Stimulated activated CD4-positive, alpha-beta T cell treated with anti-CD3 and anti-CD28 coated beads, Interleukin-4, amount 100 ng/mL, for 48 hours (primary cell): ENCODE measurements at regions not wholly inside any gene's neighbourhood (a gene's known extent, or its start where the extent isn't known, plus 50 kb on each side); places are given as distances from the start of the nearest gene placed in this dataset.
"Not testable (repeated sequence)": the region's sequence is repeated elsewhere in the genome, so short reads cannot be mapped to it uniquely, and the experiment has no call there.

Experiments used
- DNase-seq, 2 donors: peaks; one replicate each; pipeline ENCODE4 v3.0.0-alpha.2; 2020; ENCODE audit warnings: low read depth in 2 of 2

DNA sequence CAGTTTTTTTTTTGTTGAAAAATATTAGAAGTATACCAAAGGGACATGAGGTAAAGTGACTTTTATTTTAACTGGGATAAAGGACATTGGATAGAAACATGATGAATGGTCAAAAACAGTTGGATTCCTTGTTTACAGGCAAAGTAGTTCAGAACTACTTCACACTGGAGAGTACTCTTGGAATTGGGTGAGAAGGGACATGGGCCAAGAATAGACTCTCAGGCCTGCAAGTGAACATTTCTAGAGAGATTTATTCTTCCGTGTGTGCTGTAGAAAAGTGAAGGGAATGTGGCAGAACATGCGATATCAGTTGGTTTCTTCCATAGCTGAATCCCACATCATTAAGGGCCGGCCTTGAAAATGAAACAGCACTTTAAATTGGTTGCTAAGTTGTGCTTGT is 290.5 kb downstream of the ADGRL2 start:
- DNase-seq, result no peak

DNA sequence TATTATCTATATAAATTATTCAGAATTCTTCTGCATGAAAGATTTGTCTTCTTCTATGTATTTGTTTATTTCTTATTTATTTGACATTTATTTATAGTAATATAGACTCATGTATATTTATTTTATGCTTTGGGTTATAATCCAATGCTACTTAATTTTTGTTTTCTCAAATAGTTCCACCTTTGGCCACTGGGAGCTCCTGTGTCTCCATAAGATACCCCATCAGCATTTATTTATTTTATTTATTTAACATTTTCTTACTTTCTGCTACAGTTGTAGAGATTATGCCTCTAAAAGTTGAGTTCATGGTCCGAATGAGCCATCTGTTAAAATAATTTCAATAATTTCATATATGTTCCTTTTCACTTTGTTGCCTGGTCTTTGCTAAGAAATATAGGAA is 289.4 kb downstream of the ADGRL2 start:
- DNase-seq, result no peak

DNA sequence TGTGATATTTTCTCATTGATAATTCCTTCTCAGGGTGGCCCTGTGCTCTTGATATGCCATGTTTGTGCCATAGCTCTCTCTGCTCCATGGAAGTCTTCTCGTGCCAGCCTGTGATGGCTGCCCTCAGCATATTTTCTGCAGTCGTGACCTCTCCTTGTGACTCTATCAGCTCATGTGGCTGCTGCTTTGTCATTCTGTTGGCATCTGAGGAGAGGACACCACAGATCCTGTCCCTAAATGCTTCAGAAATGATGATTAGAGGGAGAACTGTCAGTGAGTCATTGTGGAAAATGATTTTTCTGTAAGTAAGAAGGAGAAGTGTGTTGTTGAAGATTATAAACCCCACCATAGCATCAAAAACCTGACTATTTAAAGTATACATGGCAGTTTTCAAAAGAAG is 286.0 kb downstream of the ADGRL2 start:
- DNase-seq, result no peak

DNA sequence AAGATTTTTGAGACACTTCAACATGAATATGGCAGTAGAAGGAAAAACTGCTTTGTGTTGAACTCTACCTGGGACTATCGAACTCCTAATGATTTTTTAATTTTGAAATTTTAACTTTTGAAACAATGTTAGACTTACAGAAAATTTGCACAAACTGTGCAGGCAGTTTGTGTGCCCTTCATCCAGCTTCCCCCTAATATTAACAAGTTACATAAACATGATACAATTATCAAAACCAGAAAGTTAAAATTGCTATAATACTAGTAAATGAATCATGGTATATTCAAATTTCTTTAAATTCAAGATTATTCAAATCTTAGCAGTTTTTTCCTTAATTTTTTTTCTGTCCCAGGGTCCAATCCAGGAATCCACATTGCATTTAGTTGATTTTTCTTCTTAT is 278.9 kb downstream of the ADGRL2 start:
- no peak for DNase-seq

DNA sequence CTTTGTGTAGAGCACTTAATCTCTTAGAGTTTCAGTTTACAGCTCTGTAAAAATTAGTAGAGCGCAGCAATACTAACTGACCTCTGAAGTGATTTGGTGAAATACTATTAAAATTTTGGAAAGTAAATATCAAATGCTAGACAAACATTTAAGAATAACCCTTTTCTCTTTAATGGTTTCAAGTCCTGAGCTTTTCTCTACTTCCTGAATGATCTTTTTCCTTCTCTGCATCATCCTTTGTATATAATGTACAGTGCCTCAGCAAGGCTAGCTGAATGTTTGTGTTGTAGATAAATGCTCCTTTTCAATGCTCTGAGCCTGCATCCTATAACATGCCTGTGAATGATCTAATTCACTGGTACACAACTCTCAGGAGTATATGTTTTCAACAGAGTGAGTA is 272.9 kb downstream of the ADGRL2 start:
- DNase-seq, result no peak

DNA sequence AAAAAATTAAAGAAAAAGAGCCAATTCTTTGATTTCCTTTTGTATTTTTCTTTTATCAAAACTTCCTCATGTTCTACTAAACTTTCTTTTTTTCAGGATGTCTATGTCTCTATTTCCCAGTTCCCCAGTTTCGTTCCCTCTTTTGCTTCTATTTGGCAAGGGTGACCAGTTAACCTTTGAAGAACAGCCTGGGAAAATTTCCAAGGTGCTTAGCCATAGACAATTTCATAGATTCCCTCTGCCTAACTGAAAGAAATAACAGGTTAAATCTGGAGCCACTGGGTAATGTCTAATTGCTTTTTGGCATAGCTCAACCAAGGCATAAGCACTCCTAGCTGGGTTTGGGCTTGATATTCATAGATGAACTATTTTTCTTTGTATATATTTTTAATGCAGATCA is 272.3 kb downstream of the ADGRL2 start:
- no peak for DNase-seq

DNA sequence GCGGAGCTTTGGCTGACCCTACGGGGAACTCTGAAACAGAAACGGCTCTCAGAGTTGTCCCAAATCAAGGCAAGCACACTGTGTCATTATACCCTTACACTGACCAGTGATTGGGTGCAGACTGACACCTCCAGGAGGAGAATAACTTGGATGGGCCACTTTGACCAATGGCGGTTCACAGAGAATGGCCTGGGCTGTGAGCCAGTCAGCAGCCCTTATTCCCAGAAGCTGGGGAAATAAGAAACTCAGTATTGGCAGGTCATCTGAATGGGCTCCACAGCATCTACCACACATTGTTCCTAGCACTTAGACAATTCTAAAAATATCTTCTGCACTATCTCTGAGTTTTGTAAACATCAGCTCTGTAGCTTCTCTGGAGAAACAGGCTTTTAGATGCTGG is 265.2 kb downstream of the ADGRL2 start:
- DNase-seq, result no peak

DNA sequence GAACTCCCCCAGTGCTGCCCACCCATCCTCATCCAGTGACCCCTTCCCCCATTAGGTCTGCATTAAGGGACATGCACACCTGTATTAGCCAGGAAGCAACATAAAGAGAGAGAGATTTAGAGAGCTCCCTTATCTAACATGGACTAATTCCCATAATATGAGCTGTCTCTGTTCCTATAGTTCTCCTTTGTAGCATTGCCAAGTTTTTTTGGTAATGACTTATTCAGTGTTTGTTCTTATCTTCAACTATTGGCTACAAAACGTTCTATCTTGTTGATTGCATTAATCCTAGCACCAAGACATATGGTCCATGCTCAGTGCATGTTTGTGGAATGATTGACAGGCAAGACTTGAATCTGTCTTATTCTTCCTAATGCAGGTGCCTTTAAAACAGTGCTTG is 264.0 kb downstream of the ADGRL2 start:
- DNase-seq, result no peak

DNA sequence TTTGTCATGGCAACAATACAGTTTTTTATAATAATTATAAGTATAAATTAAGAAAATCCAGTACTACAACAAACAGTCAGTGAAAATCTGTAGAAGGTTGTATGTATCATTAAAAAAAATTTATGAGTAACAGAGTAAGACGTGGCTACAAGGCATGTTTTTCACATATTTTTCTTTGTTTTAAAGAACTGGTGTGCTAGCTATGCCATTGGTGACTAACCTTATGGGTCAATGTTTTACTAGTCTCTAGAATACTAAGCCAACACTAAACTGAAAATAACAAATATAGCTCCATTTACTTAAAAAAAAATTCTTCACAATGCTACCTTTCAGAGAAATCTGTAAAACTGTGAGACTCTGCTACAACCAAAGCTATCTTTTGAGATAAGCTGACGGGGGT is 261.5 kb downstream of the ADGRL2 start:
- no peak for DNase-seq

DNA sequence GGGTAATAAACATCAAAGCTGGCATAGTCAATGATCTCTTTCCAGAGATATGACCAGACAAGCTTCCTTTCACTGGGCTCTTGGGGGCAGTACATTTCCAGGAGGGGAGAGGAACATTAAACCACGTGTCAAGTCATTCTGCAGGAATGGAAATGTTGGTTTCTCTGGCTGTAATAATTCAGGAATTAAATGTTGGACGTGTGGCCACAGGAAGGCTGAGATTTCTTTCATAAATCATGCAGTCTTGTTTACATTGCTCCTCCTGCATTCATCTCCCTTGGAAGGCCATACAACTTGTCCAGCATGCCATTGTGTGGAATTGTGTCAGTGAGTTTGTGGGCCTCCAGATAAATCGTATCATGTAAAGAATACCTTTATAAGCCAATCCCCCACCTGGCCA is 259.2 kb downstream of the ADGRL2 start:
- DNase-seq, result no peak

DNA sequence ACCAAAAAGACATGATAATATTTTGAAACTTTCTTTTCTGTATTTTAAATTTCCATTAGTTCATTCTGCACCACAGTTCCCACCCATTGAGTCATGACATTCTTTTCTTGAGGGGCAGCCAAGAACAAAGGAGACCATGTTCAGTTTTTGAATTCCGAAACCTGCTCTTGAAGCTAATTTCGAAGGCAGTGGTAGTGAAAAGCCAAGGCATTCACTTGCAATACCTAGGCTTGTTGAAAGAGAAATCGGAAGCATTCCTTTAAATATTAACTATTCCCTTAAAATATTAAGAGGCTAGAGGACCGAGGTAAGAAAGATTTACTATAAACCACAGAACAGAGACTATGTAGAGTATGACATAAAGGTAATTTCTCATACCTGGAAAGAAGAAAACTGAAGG is 256.3 kb downstream of the ADGRL2 start:
- DNase-seq, result no peak

DNA sequence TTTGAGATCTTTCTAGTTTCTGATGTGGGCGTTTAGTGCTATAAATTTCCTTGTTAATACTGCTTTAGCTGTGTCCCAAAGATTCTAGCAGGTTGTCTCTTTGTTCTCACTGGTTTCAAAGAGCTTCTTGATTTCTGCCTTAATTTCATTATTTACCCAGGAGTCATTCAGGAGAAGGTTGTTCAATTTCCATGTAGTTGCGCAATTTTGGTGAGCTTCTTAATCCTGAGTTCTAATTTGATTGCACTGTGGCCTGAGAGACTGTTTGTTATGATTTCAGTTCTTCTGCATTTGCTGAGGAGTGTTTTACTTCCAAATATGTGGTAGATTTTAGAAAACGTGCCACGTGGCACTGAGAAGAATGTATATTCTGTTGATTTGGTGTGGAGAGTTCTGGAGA is 254.6 kb downstream of the ADGRL2 start:
- not testable (repeated sequence) for DNase-seq

DNA sequence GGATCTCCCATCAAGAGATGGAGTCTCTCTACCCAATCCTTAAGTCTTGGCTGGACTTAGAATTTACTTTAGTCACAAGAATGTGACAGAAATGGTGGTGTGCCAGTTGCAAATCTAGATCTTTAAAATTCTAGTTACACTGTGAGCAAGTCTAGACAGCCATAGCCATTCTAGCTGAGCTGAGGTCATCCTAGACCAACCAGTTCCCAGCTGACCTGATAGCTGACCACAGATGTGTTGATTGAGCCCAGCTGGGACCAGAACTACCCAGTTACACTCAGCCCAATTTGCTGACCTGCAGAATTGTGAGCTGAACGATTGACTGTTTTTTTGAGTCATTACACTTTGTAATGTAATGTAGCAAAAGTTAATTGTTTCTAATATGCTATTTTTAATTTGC is 251.8 kb downstream of the ADGRL2 start:
- DNase-seq, result no peak

DNA sequence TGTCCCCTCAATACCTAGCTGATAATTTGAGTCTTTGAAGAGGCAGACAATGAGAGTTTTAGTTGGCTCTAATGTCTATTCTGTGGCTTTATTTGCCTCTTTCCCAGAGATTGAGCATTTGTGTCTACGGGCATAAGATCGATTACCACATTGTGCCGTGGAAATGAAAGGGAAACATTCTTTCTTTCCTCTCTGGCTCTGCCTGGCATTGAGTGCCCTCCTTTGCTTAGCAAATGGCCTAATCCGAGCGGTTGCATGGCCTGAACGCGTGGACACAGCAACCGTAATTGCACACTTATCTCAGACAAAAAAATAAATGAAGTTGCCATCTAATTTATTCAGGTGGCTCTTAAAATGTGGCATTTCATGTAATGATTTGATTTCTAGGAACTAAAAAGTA is 247.9 kb downstream of the ADGRL2 start:
- DNase-seq, result no peak

DNA sequence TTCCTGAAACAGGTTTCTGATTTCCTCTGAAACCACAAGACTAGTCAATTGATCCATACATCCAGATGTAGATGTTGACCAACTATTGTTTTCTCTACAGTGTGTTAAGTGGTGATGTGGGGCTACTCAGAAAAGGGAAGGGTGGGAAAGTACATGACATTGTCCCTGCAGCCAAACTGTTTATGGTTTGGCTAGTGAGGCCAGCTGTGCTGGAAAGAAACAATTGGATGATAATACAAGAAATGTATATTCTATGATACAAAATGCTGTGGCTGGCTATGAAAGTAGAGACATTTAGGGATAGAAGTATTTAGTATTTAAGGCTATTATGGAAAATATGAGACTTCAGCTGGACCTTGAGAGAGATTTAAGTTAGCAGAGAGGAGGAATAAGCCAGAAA is 244.5 kb downstream of the ADGRL2 start:
- DNase-seq, result no peak

DNA sequence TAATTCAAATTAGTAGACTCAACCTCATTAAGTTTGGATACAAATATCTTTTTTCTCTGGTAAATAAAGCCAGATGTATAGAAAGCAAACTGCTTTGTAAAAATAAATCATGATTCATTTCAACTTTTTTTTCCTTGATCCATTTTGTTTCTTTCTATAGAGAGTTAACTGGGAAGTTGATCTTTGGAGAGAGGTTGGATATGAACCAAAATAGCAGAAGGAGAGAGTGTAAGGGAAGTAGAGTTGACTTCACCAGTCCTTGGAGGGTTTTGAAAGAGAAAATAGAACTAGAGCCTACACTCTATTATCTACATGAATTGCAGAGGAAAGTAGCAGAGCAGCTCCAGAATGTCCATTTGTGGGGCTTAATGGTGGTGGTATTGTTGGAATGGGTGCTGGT is 243.8 kb downstream of the ADGRL2 start:
- no peak for DNase-seq

DNA sequence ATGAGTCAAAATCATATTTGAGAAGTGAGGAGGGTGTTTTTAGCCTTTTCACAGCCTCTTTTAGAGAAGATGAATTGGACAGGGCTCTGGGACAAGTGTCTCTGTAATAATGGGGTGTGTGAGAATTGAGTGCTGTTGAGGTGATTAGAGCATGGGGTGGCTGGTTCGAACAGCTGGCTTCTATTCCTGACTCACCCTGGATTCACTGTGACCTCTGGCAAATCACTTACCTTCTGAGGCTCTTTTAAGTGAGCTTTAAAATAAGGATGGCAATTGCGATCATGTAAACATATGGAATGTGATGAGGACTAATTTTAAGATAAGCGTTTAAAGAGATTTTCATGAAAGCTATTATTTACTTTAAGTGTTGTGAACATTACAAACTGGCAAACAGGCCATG is 243.4 kb downstream of the ADGRL2 start:
- DNase-seq, result no peak

DNA sequence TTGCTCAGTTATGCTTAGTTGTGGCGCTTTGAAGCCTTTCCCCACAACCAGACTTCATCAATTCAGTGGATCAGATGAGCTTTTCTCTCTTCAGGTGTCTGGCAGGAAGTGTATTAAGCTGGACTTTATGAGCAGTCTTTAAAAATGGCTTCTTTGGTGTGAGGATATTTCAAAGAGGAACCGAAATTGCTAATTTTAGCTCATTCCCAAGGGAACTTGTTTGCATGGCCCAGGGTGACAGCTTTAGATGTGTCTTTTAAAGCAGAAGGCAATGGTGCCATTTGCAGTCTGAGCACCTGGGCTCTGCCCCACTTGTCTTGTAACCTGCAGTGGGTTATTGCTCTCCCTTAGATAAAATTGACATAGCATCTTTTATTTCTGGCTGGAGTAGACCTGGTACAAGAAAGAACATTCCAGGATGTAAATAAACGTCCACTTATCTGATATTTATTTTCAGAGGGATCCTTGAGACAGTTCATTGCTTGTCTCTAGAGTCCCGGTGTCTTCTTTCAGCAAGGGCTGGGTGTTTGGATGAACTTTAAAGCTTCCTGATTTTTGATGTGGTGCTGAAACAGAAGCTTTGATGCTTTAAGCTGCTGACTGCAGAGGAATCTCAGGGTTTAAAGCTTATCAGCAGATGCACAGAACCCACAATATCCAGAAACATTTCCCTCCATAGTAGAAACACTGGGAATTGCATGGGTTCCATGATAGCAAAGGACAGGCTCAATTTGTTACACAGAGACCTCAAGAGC is 241.7 kb downstream of the ADGRL2 start:
- no peak for DNase-seq
